ENCODE measurements at regions not wholly inside any gene's neighbourhood (a gene's known extent, or its start where the extent isn't known, plus 50 kb on each side); places are given as distances from the start of the nearest gene placed in this dataset.

GRCh38 chr14:43914041-43914693 lies 592.9 kb downstream of the FSCB start:
- no peak overlapping the region for H3K4me3 Mint-ChIP-seq (ENCODE audit: unreplicated experiment)
- H3K36me3 Mint-ChIP-seq (ENCODE audit: unreplicated experiment) = no peaks in the 10 kb centered on the region
- H3K27me3 Mint-ChIP-seq (ENCODE audit: unreplicated experiment) = no peaks in the 10 kb centered on the region
- H3K4me1 Mint-ChIP-seq (ENCODE audit: low read depth, unreplicated experiment) = no peaks in the 10 kb centered on the region
- no peak for TF ChIP-seq CTCF (IDR thresholded peaks at IDR 0.05; ENCODE audit: partially characterized antibody, unreplicated experiment)
- H3K27ac Mint-ChIP-seq (ENCODE audit: unreplicated experiment) = no peak overlapping the region
- no peaks in the 10 kb centered on the region for H3K9me3 Mint-ChIP-seq (ENCODE audit: unreplicated experiment)
- DNase-seq = no peak

- TF ChIP-seq CTCF (IDR thresholded peaks at IDR 0.05; ENCODE audit: partially characterized antibody, unreplicated experiment) = no peak
- no peak overlapping the region for H3K4me3 Mint-ChIP-seq (ENCODE audit: unreplicated experiment)
- no peaks in the 10 kb centered on the region for H3K36me3 Mint-ChIP-seq (ENCODE audit: unreplicated experiment)
- DNase-seq = no peak
- H3K4me1 Mint-ChIP-seq (ENCODE audit: low read depth, unreplicated experiment) = no peaks in the 10 kb centered on the region
- no peaks in the 10 kb centered on the region for H3K9me3 Mint-ChIP-seq (ENCODE audit: unreplicated experiment)
- no peak overlapping the region for H3K27ac Mint-ChIP-seq (ENCODE audit: unreplicated experiment)
- no peaks in the 10 kb centered on the region for H3K27me3 Mint-ChIP-seq (ENCODE audit: unreplicated experiment)
Measured at GRCh38 chr14:43903209-43903608, 603.9 kb downstream of the FSCB start.

- no peaks in the 10 kb centered on the region for H3K4me1 Mint-ChIP-seq (ENCODE audit: low read depth, unreplicated experiment)
- DNase-seq = no peak
- no peaks in the 10 kb centered on the region for H3K36me3 Mint-ChIP-seq (ENCODE audit: unreplicated experiment)
- H3K4me3 Mint-ChIP-seq (ENCODE audit: unreplicated experiment) = no peak overlapping the region
- no peaks in the 10 kb centered on the region for H3K9me3 Mint-ChIP-seq (ENCODE audit: unreplicated experiment)
- no peak for TF ChIP-seq CTCF (IDR thresholded peaks at IDR 0.05; ENCODE audit: partially characterized antibody, unreplicated experiment)
- no peaks in the 10 kb centered on the region for H3K27me3 Mint-ChIP-seq (ENCODE audit: unreplicated experiment)
- no peak overlapping the region for H3K27ac Mint-ChIP-seq (ENCODE audit: unreplicated experiment)
Measured at GRCh38 chr14:43901911-43902673, 605.0 kb downstream of the FSCB start.

GRCh38 chr14:43900173-43900655 lies 606.9 kb downstream of the FSCB start:
- no peak for TF ChIP-seq CTCF (IDR thresholded peaks at IDR 0.05; ENCODE audit: partially characterized antibody, unreplicated experiment)
- Mint-ChIP-seq H3K27ac (ENCODE audit: unreplicated experiment) (no peak overlapping the region), H3K4me3 (ENCODE audit: unreplicated experiment) (no peak overlapping the region), H3K27me3 (ENCODE audit: unreplicated experiment) (no peaks in the 10 kb centered on the region), H3K9me3 (ENCODE audit: unreplicated experiment) (no peaks in the 10 kb centered on the region), H3K4me1 (ENCODE audit: low read depth, unreplicated experiment) (no peaks in the 10 kb centered on the region), H3K36me3 (ENCODE audit: unreplicated experiment) (no peaks in the 10 kb centered on the region)
- no peak for DNase-seq

- no peaks in the 10 kb centered on the region for H3K4me1 Mint-ChIP-seq (ENCODE audit: low read depth, unreplicated experiment)
Measured at GRCh38 chr14:43898687-43899086, 608.4 kb downstream of the FSCB start.

More at GRCh38 chr14:43898687-43899086, 608.4 kb downstream of the FSCB start:
- Mint-ChIP-seq H3K27ac (ENCODE audit: unreplicated experiment) (no peak overlapping the region), H3K9me3 (ENCODE audit: unreplicated experiment) (no peaks in the 10 kb centered on the region), H3K27me3 (ENCODE audit: unreplicated experiment) (no peaks in the 10 kb centered on the region), H3K36me3 (ENCODE audit: unreplicated experiment) (no peaks in the 10 kb centered on the region), H3K4me3 (ENCODE audit: unreplicated experiment) (no peak overlapping the region)
- DNase-seq = no peak
- TF ChIP-seq CTCF (IDR thresholded peaks at IDR 0.05; ENCODE audit: partially characterized antibody, unreplicated experiment) = no peak
